Motor neuron (in vitro differentiated cells): ENCODE measurements at regions not wholly inside any gene's neighbourhood (a gene's known extent, or its start where the extent isn't known, plus 50 kb on each side); places are given as distances from the start of the nearest gene placed in this dataset.
"Not testable (repeated sequence)": the region's sequence is repeated elsewhere in the genome, so short reads cannot be mapped to it uniquely, and the experiment has no call there.

ENCODE experiments used
- ATAC-seq, 8 experiments: fragments of 200-7000 bp; cut with Tn5 transposase; replicated peaks in 6 of 8; 2 replicates each; pipeline ENCODE4 v1.8.0; 2021; ENCODE audit warnings: mild to moderate bottlenecking in 8 of 8, moderate library complexity in 8 of 8
- H3K27ac ChIP-seq, 2 donors: fragments of 250-450 bp; sonication (Bioruptor Pico); 2 replicates each; pipeline ENCODE4 v1.9.0; 2021; ENCODE audit warnings: antibody characterized with exemption in 2 of 2, mild to moderate bottlenecking in 2 of 2, moderate library complexity in 1 of 2
- H3K4me1 ChIP-seq, 2 donors: fragments of 250-450 bp; sonication (Bioruptor Pico); replicated peaks in 1 of 2; 2 replicates each; pipeline ENCODE4 v1.6.1; 2021; ENCODE audit warnings: antibody characterized with exemption in 2 of 2, mild to moderate bottlenecking in 2 of 2, moderate library complexity in 1 of 2
- H3K4me3 ChIP-seq, 5 donors: fragments of 250-450 bp; sonication (Bioruptor Pico); 2 replicates each; pipeline ENCODE4 v1.9.0; 2021; ENCODE audit warnings: antibody characterized with exemption in 5 of 5, mild to moderate bottlenecking in 5 of 5, moderate library complexity in 4 of 5
- WGBS, 10 experiments: fragments of 450-650 bp; shearing (Covaris generic); methylation state at CpG; one replicate each; pipeline ENCODE4 v1.0.0; 2022; 5-methylcytosine and 5-hydroxymethylcytosine counted together
- in situ Hi-C, 9 experiments: fragments of 400-800 bp; cut with MboI; loops; one replicate each; pipeline ENCODE4 v1.15.0; 2021; ENCODE audit warnings: low sequenced_read_pairs in 9 of 9, low pct_unique_long_range_greater_than_20kb in 2 of 9; ENCODE audit not compliant: unreplicated experiment in 9 of 9

- Histone ChIP-seq H3K4me1 (no peaks in the 10 kb centered on the region), H3K27ac (no peak overlapping the region), H3K4me3 (no peak overlapping the region)
- in situ Hi-C loops = no loop called here
- 28 to 100% (median 90%) methylated on average over 3 to 4 of the region's 4 CpGs for WGBS, 10 experiments
- no peak for ATAC-seq
Measured at GRCh38 chr3:164048451-164048850, 1029.8 kb downstream of the SI start.

- 0 to 100% (median 87%) methylated on average over 1 to 2 of the region's 2 CpGs; no CpG with 5 or more reads in 4 of the 10 experiments for WGBS, 10 experiments
- H3K4me3 ChIP-seq = no peak overlapping the region
- H3K4me1 ChIP-seq = no peaks in the 10 kb centered on the region
- in situ Hi-C loops = no loop called here
- H3K27ac ChIP-seq = no peak overlapping the region
- ATAC-seq = no peak
Measured at GRCh38 chr3:164040991-164041390, 1037.3 kb downstream of the SI start.

GRCh38 chr3:164030194-164030593 lies 1048.1 kb downstream of the SI start:
- in situ Hi-C loops = no loop called here
- no peak overlapping the region for H3K4me3 ChIP-seq
- no peak for ATAC-seq
- no peaks in the 10 kb centered on the region for H3K4me1 ChIP-seq
- WGBS, 10 experiments = 0 to 89% (median 79%) methylated on average over 2 to 4 of the region's 4 CpGs; no CpG with 5 or more reads in 1 of the 10 experiments
- no peak overlapping the region for H3K27ac ChIP-seq

GRCh38 chr3:164024786-164025185 lies 1053.5 kb downstream of the SI start:
- in situ Hi-C loops = no loop called here
- Histone ChIP-seq H3K4me3 (no peak overlapping the region), H3K27ac (no peak overlapping the region), H3K4me1 (no peaks in the 10 kb centered on the region)
- no peak for ATAC-seq
- 17 to 91% (median 79%) methylated on average over 3 to 9 of the region's 10 CpGs for WGBS, 10 experiments

- Histone ChIP-seq H3K4me1 (no peaks in the 10 kb centered on the region), H3K4me3 (no peak overlapping the region), H3K27ac (no peak overlapping the region)
- WGBS, 10 experiments = 90 to 100% (median 96%) methylated on average over 1 to 2 of the region's 4 CpGs; no CpG with 5 or more reads in 6 of the 10 experiments
- ATAC-seq = no peak
- in situ Hi-C loops = no loop called here
Measured at GRCh38 chr3:164023480-164023879, 1054.8 kb downstream of the SI start.

- H3K4me1 ChIP-seq = no peaks in the 10 kb centered on the region
- 20 to 100% (median 93%) methylated on average over 1 to 9 of the region's 9 CpGs for WGBS, 10 experiments
- no peak for ATAC-seq
- no peak overlapping the region for H3K27ac ChIP-seq
- in situ Hi-C loops = no loop called here
- no peak overlapping the region for H3K4me3 ChIP-seq
Measured at GRCh38 chr3:164018500-164018899, 1059.8 kb downstream of the SI start.

GRCh38 chr3:164007765-164008164 lies 1070.5 kb downstream of the SI start:
- Histone ChIP-seq H3K4me3 (no peak overlapping the region), H3K27ac (no peak overlapping the region), H3K4me1 (no peaks in the 10 kb centered on the region)
- WGBS, 10 experiments = 11 to 100% (median 80%) methylated on average over 1 of the region's 1 CpG; no CpG with 5 or more reads in 3 of the 10 experiments
- no peak for ATAC-seq
- in situ Hi-C loops = no loop called here

- in situ Hi-C loops = no loop called here
- Histone ChIP-seq H3K4me3 (no peak overlapping the region), H3K27ac (no peak overlapping the region), H3K4me1 (no peaks in the 10 kb centered on the region)
- WGBS, 10 experiments = 0 to 98% (median 80%) methylated on average over 1 to 18 of the region's 22 CpGs; no CpG with 5 or more reads in 1 of the 10 experiments
- no peak for ATAC-seq
Measured at GRCh38 chr3:164004205-164004604, 1074.1 kb downstream of the SI start.

- H3K4me1 ChIP-seq, in situ Hi-C loops, ATAC-seq, H3K4me3 ChIP-seq, H3K27ac ChIP-seq: not testable (repeated sequence)
- no CpG with 5 or more reads among the region's 21 CpGs for WGBS, 10 experiments
Measured at GRCh38 chr3:164003016-164003415, 1075.3 kb downstream of the SI start.

- WGBS, 10 experiments = 22 to 89% (median 76%) methylated on average over 1 to 6 of the region's 6 CpGs
- Histone ChIP-seq H3K27ac (no peak overlapping the region), H3K4me1 (no peaks in the 10 kb centered on the region), H3K4me3 (no peak overlapping the region)
- in situ Hi-C loops = no loop called here
- ATAC-seq = no peak
Measured at GRCh38 chr3:163983940-163984339, 1094.4 kb downstream of the SI start.

- Histone ChIP-seq H3K4me1 (no peaks in the 10 kb centered on the region), H3K4me3 (no peak overlapping the region), H3K27ac (no peak overlapping the region)
- in situ Hi-C loops = no loop called here
- ATAC-seq = no peak
Measured at GRCh38 chr3:163971861-163972260, 1106.4 kb downstream of the SI start.

GRCh38 chr3:163957072-163957471 lies 1121.2 kb downstream of the SI start:
- no peak overlapping the region for H3K4me3 ChIP-seq
- no peak overlapping the region for H3K27ac ChIP-seq
- H3K4me1 ChIP-seq = no peaks in the 10 kb centered on the region
- in situ Hi-C loops = no loop called here
- ATAC-seq = no peak

GRCh38 chr3:163953526-163953925 lies 1124.8 kb downstream of the SI start:
- ATAC-seq = no peak
- no peak overlapping the region for H3K27ac ChIP-seq
- in situ Hi-C loops = no loop called here
- no peaks in the 10 kb centered on the region for H3K4me1 ChIP-seq
- WGBS, 10 experiments = 0 to 90% (median 73%) methylated on average over 1 to 5 of the region's 9 CpGs; no CpG with 5 or more reads in 6 of the 10 experiments
- no peak overlapping the region for H3K4me3 ChIP-seq

GRCh38 chr3:163952499-163952898 lies 1125.8 kb downstream of the SI start:
- no peaks in the 10 kb centered on the region for H3K4me1 ChIP-seq
- H3K27ac ChIP-seq = no peak overlapping the region
- in situ Hi-C loops = no loop called here
- no peak for ATAC-seq
- 100% methylated on average over 1 of the region's 3 CpGs; no CpG with 5 or more reads in 9 of the 10 experiments for WGBS, 10 experiments
- H3K4me3 ChIP-seq = no peak overlapping the region
